AG04449 (cell line): ENCODE measurements at regions not wholly inside any gene's neighbourhood (a gene's known extent, or its start where the extent isn't known, plus 50 kb on each side); places are given as distances from the start of the nearest gene placed in this dataset.

Experiments
- CTCF ChIA-PET: fragments of 350-600 bp; formaldehyde crosslinking; extraction: SDS; loops from one replicate; lab custom pipeline; 2021; ENCODE audit warnings: antibody characterized with exemption; lab: Yijun Ruan, JAX
- POLR2A ChIA-PET: fragments of 400-600, 350-600 bp; formaldehyde crosslinking; extraction: SDS; loops from one replicate; lab custom pipeline; 2020; ENCODE audit warnings: antibody characterized with exemption, inconsistent platforms; lab: Yijun Ruan, JAX
- DNase-seq: peaks from one replicate; pipeline ENCODE4 v3.0.0-alpha.2; 2010; ENCODE audit warnings: low read depth, low spot score
- H3K4me3 ChIP-seq: 2 replicates; pipeline ENCODE4 v1.5.1; 2011; ENCODE audit warnings: low read depth, mild to moderate bottlenecking, control low read depth, low read length
- CTCF ChIP-seq: IDR thresholded peaks from one replicate; pipeline ENCODE4 v1.5.1; 2011; ENCODE audit warnings: mild to moderate bottlenecking, moderate library complexity, low read length, control low read depth, inconsistent platforms; ENCODE audit not compliant: insufficient read depth; ENCODE audit errors: missing control alignments

GRCh38 chr1:118487932-118488331 lies 302.9 kb upstream of the SPAG17 start:
- CTCF ChIA-PET: no interaction called here
- no peak for TF ChIP-seq CTCF
- DNase-seq: no peak
- H3K4me3 ChIP-seq: no peak overlapping the region
- POLR2A ChIA-PET: no interaction called here

GRCh38 chr1:118487091-118487490 lies 302.1 kb upstream of the SPAG17 start:
- POLR2A ChIA-PET: no interaction called here
- no peak overlapping the region for H3K4me3 ChIP-seq
- DNase-seq: no peak
- no peak for TF ChIP-seq CTCF
- CTCF ChIA-PET: no interaction called here

GRCh38 chr1:118486199-118486598 lies 301.2 kb upstream of the SPAG17 start:
- ChIA-PET CTCF (no interaction called here), POLR2A (no interaction called here)
- no peak for DNase-seq
- no peak overlapping the region for H3K4me3 ChIP-seq
- TF ChIP-seq CTCF: no peak

- no peak for TF ChIP-seq CTCF
- H3K4me3 ChIP-seq: no peak overlapping the region
- ChIA-PET CTCF (no interaction called here), POLR2A (no interaction called here)
- no peak for DNase-seq
Measured at GRCh38 chr1:118485757-118486156, 300.7 kb upstream of the SPAG17 start.

- ChIA-PET POLR2A (no interaction called here), CTCF (no interaction called here)
- H3K4me3 ChIP-seq: no peak overlapping the region
- TF ChIP-seq CTCF: no peak
- DNase-seq: no peak
Measured at GRCh38 chr1:118484893-118485292, 299.9 kb upstream of the SPAG17 start.

- TF ChIP-seq CTCF: no peak
- no peak overlapping the region for H3K4me3 ChIP-seq
- no peak for DNase-seq
- CTCF ChIA-PET: no interaction called here
- POLR2A ChIA-PET: no interaction called here
Measured at GRCh38 chr1:118483245-118484006, 298.4 kb upstream of the SPAG17 start.
